SK-N-MC (cell line): ENCODE measurements at regions not wholly inside any gene's neighbourhood (a gene's known extent, or its start where the extent isn't known, plus 50 kb on each side); places are given as distances from the start of the nearest gene placed in this dataset.

ENCODE experiments used
- DNase-seq: peaks from one replicate; pipeline ENCODE4 v3.0.0-alpha.2; 2011; ENCODE audit warnings: low read depth, low spot score
- H3K27ac ChIP-seq: fragments of 200-600 bp; sonication (generic); 2 replicates; pipeline ENCODE4 v1.5.1; 2016; ENCODE audit warnings: mixed run types
- H3K36me3 ChIP-seq: fragments of 200-600 bp; sonication (generic); 2 replicates; pipeline ENCODE4 v1.6.1; 2017; ENCODE audit warnings: antibody characterized with exemption, low read length, mixed read lengths; ENCODE audit not compliant: insufficient read depth
- H3K4me3 ChIP-seq: fragments of 200-600 bp; sonication (generic); 2 replicates; pipeline ENCODE4 v1.5.1; 2016
- H3K9ac ChIP-seq: fragments of 200-600 bp; sonication (generic); 2 replicates; pipeline ENCODE4 v1.8.0; 2017; ENCODE audit warnings: mixed run types, mixed read lengths; ENCODE audit not compliant: insufficient read length
- H3K9me3 ChIP-seq: fragments of 200-600 bp; sonication (generic); 2 replicates; pipeline ENCODE4 v1.6.1; 2017; ENCODE audit warnings: low read depth, mild to moderate bottlenecking, antibody characterized with exemption, low read length, moderate library complexity, mixed read lengths
- EZH2 ChIP-seq: fragments of 200-600 bp; sonication (generic); IDR thresholded peaks from one replicate; pipeline ENCODE4 v1.6.1; 2017; ENCODE audit warnings: antibody characterized with exemption
- FOXP2 ChIP-seq: optimal IDR thresholded peaks from 2 replicates; pipeline ENCODE3; 2011; ENCODE audit warnings: mild to moderate bottlenecking, moderate library complexity; ENCODE audit not compliant: insufficient read depth; ENCODE audit errors: extremely low read length, control extremely low read depth
- POLR2AphosphoS5 ChIP-seq: IDR thresholded peaks from 2 replicates; pipeline ENCODE4 v1.6.1; 2012; ENCODE audit warnings: mild to moderate bottlenecking, low read depth, low read length, borderline replicate concordance

GRCh38 chr3:187833375-187833774 is 88.1 kb upstream of the BCL6 start:
- TF ChIP-seq POLR2AphosphoS5, result no peak
- TF ChIP-seq EZH2, result no peak
- TF ChIP-seq FOXP2, result no peak
- DNase-seq, result no peak
- Histone ChIP-seq H3K27ac (no peak overlapping the region), H3K36me3 (no peaks in the 10 kb centered on the region), H3K9me3 (no peaks in the 10 kb centered on the region), H3K4me3 (no peak overlapping the region), H3K9ac (no peak overlapping the region)

GRCh38 chr3:187833799-187834578 is 88.7 kb upstream of the BCL6 start:
- no peak for DNase-seq
- Histone ChIP-seq H3K36me3 (no peaks in the 10 kb centered on the region), H3K9me3 (no peaks in the 10 kb centered on the region), H3K4me3 (no peak overlapping the region), H3K27ac (no peak overlapping the region), H3K9ac (no peak overlapping the region)
- TF ChIP-seq EZH2, result no peak
- no peak for TF ChIP-seq POLR2AphosphoS5
- TF ChIP-seq FOXP2, result no peak

GRCh38 chr3:187836823-187837770 is 91.8 kb upstream of the BCL6 start:
- Histone ChIP-seq H3K9me3 (no peaks in the 10 kb centered on the region), H3K36me3 (no peaks in the 10 kb centered on the region), H3K9ac (no peak overlapping the region), H3K27ac (no peak overlapping the region), H3K4me3 (no peak overlapping the region)
- TF ChIP-seq POLR2AphosphoS5, result no peak
- TF ChIP-seq EZH2, result no peak
- no peak for TF ChIP-seq FOXP2
- no peak for DNase-seq

- H3K27ac ChIP-seq, result no peak overlapping the region
- TF ChIP-seq POLR2AphosphoS5 (no peak), FOXP2 (no peak), EZH2 (no peak)
- no peaks in the 10 kb centered on the region for H3K36me3 ChIP-seq
- H3K4me3 ChIP-seq, result no peak overlapping the region
- no peak for DNase-seq
- H3K9me3 ChIP-seq, result no peaks in the 10 kb centered on the region
- no peak overlapping the region for H3K9ac ChIP-seq
Measured at GRCh38 chr3:187838016-187838540, 92.8 kb upstream of the BCL6 start.

- Histone ChIP-seq H3K9me3 (no peaks in the 10 kb centered on the region), H3K27ac (no peak overlapping the region), H3K4me3 (no peak overlapping the region), H3K9ac (no peak overlapping the region), H3K36me3 (no peaks in the 10 kb centered on the region)
- TF ChIP-seq POLR2AphosphoS5 (no peak), EZH2 (no peak), FOXP2 (no peak)
- DNase-seq, result no peak
Measured at GRCh38 chr3:187839422-187839821, 94.2 kb upstream of the BCL6 start.

DNA sequence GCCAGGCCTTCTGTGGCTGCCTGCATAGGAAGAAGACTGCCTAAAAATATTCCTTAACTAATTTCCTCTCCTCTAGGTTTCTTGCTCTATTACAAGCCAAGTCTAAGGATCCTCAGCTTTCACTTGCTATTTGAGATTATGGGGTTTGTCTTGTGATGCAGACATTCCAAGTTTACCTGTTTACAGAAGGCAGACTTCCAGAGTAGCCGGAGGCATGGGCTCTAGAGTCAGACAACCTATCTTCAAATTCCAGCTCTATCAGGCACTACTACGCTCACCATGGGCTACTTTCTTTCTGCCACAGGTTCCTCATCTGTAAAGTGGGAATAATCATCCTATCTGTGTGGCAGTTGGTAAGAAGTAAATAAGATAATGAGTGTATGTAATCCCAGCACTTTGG is 95.6 kb upstream of the BCL6 start:
- no peak for DNase-seq
- H3K27ac ChIP-seq, result no peak overlapping the region
- H3K4me3 ChIP-seq, result no peak overlapping the region
- H3K9ac ChIP-seq, result no peak overlapping the region
- H3K36me3 ChIP-seq, result no peaks in the 10 kb centered on the region
- no peak for TF ChIP-seq FOXP2
- no peaks in the 10 kb centered on the region for H3K9me3 ChIP-seq

DNA sequence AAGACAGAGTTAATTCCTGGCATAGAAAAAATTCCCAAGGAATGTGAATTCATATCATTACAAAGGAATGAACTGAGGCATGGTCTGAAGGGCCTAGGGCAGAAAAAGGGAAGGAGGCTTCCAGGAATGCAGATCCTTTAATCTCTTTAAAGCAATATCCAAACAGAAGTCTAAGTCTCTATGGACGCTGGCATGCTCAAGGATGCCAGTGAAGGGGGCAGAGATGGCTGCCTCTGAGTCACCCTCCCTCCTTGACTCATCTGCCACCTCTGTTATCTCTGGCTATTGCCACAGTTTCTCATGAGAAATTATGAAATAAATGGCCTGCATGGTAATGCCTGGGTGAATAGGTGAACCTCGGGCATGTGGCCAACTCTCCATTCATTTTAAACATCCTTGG is 96.3 kb upstream of the BCL6 start:
- Histone ChIP-seq H3K4me3 (no peak overlapping the region), H3K27ac (no peak overlapping the region), H3K36me3 (no peaks in the 10 kb centered on the region), H3K9me3 (no peaks in the 10 kb centered on the region), H3K9ac (no peak overlapping the region)
- TF ChIP-seq FOXP2 (no peak), EZH2 (no peak), POLR2AphosphoS5 (no peak)
- no peak for DNase-seq

DNA sequence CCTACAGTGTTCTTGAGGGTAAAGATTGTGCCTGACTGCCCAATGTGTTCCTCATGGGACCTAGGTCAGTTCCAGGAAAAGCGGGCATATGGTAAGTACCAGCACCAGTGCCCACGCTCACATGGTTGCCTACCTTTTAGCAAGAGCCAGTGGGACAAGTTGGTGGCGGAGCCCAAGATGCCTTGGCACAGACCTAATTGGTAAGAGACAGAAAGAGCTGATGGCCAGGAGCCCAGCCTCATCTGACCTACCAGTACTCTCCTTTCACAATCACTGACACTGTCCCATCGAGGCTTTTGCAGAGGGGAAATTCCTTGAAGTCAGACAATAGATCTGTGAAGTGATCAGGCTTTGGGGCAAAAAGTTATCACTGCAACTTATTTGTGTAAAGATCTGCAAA is 98.4 kb upstream of the BCL6 start:
- H3K9ac ChIP-seq, result no peak overlapping the region

GRCh38 chr3:187844708-187845107 is 99.4 kb upstream of the BCL6 start:
- Histone ChIP-seq H3K9me3 (no peaks in the 10 kb centered on the region), H3K36me3 (no peaks in the 10 kb centered on the region), H3K9ac (no peak overlapping the region), H3K27ac (no peak overlapping the region), H3K4me3 (no peak overlapping the region)
- no peak for DNase-seq
- no peak for TF ChIP-seq EZH2
- TF ChIP-seq FOXP2, result no peak
- no peak for TF ChIP-seq POLR2AphosphoS5

More for the DNA sequence above, 98.4 kb upstream of the BCL6 start:
- Histone ChIP-seq H3K36me3 (no peaks in the 10 kb centered on the region), H3K9me3 (no peaks in the 10 kb centered on the region), H3K4me3 (no peak overlapping the region), H3K27ac (no peak overlapping the region)
- DNase-seq, result no peak
- TF ChIP-seq EZH2, result no peak
- no peak for TF ChIP-seq POLR2AphosphoS5
- no peak for TF ChIP-seq FOXP2
